ENCODE measurements at regions not wholly inside any gene's neighbourhood (a gene's known extent, or its start where the extent isn't known, plus 50 kb on each side); places are given as distances from the start of the nearest gene placed in this dataset.

GRCh38 chr12:88432531-88433490 lies 147.5 kb downstream of the KITLG start:
- WGBS, 2 donors: 78% methylated on average over 9 of the region's 9 CpGs
- TF ChIP-seq CTCF (IDR thresholded peaks at IDR 0.05) (no peak), POLR2A (IDR thresholded peaks at IDR 0.05) (no peak), EP300 (IDR thresholded peaks at IDR 0.05) (no peak), POLR2AphosphoS5 (IDR thresholded peaks at IDR 0.05) (peak; percentile 15 to 17)
- peak; percentile 46 to 67 for ATAC-seq (ENCODE audit: low FRiP score in 2 of 2)

GRCh38 chr12:88433997-88434703 lies 146.1 kb downstream of the KITLG start:
- Histone ChIP-seq H3K36me3 (no peaks in the 10 kb centered on the region), H3K4me1 (peaks cover 0 to 6% (median 0%) of the 10 kb centered on the region in 4 donors), H3K4me3 (no peak overlapping the region), H3K9me3 (no peaks in the 10 kb centered on the region), H3K27ac (peak overlapping the region in 1 of 4 donors; percentile 17), H3K27me3 (no peaks in the 10 kb centered on the region)
- TF ChIP-seq POLR2A (IDR thresholded peaks at IDR 0.05): no peak
- TF ChIP-seq POLR2AphosphoS5 (IDR thresholded peaks at IDR 0.05): no peak
- TF ChIP-seq EP300 (IDR thresholded peaks at IDR 0.05): no peak
- no peak for TF ChIP-seq CTCF (IDR thresholded peaks at IDR 0.05)
- ATAC-seq (ENCODE audit: low FRiP score in 2 of 2): peak in 1 of 2 donors; percentile 75
- WGBS, 2 donors: 54 to 67% methylated on average over 8 of the region's 8 CpGs
- no peak for DNase-seq

More at GRCh38 chr12:88432531-88433490, 147.5 kb downstream of the KITLG start:
- H3K4me1 ChIP-seq: peaks cover 0 to 6% (median 0%) of the 10 kb centered on the region in 4 donors
- H3K27ac ChIP-seq: peak overlapping the region in 1 of 4 donors; percentile 19
- no peaks in the 10 kb centered on the region for H3K9me3 ChIP-seq
- H3K4me3 ChIP-seq: no peak overlapping the region
- DNase-seq: peak in 1 of 2 donors; percentile 22
- H3K36me3 ChIP-seq: no peaks in the 10 kb centered on the region
- H3K27me3 ChIP-seq: no peaks in the 10 kb centered on the region

- no peak for ATAC-seq (ENCODE audit: low FRiP score in 2 of 2)
These were observed 144.8 kb downstream of the KITLG start for GRCh38 chr12:88435334-88436076.

GRCh38 chr12:88437226-88437625 lies 143.0 kb downstream of the KITLG start:
- DNase-seq: no peak
- no peak overlapping the region for H3K4me3 ChIP-seq
- peaks cover 0 to 6% (median 0%) of the 10 kb centered on the region in 4 donors for H3K4me1 ChIP-seq
- no peaks in the 10 kb centered on the region for H3K27me3 ChIP-seq
- 88 to 90% methylated on average over 3 of the region's 3 CpGs for WGBS, 2 donors
- TF ChIP-seq POLR2AphosphoS5 (IDR thresholded peaks at IDR 0.05) (no peak), CTCF (IDR thresholded peaks at IDR 0.05) (no peak), EP300 (IDR thresholded peaks at IDR 0.05) (no peak), POLR2A (IDR thresholded peaks at IDR 0.05) (no peak)
- no peaks in the 10 kb centered on the region for H3K36me3 ChIP-seq
- no peak for ATAC-seq (ENCODE audit: low FRiP score in 2 of 2)
- no peaks in the 10 kb centered on the region for H3K9me3 ChIP-seq
- H3K27ac ChIP-seq: no peak overlapping the region

More at GRCh38 chr12:88435334-88436076, 144.8 kb downstream of the KITLG start:
- WGBS, 2 donors: 70 to 71% methylated on average over 4 of the region's 4 CpGs
- Histone ChIP-seq H3K36me3 (no peaks in the 10 kb centered on the region), H3K4me1 (peaks cover 0 to 6% (median 0%) of the 10 kb centered on the region in 4 donors), H3K27ac (no peak overlapping the region), H3K27me3 (no peaks in the 10 kb centered on the region), H3K4me3 (no peak overlapping the region), H3K9me3 (no peaks in the 10 kb centered on the region)
- no peak for DNase-seq
- no peak for TF ChIP-seq CTCF (IDR thresholded peaks at IDR 0.05)

Small RNA genes lying in the stretch of these regions (small RNA-seq; reads per million reads assigned to genes)
- 0 reads per million in 4 donors for gene RF00019

Measured in upper lobe of left lung (tissue), 6 donors.